ENCODE measurements at regions not wholly inside any gene's neighbourhood (a gene's known extent, or its start where the extent isn't known, plus 50 kb on each side); places are given as distances from the start of the nearest gene placed in this dataset.

- DNase-seq (no peak), ATAC-seq (no peak)
- Mint-ChIP-seq H3K36me3 (ENCODE audit: insufficient read depth) (no peaks in the 10 kb centered on the region), H3K9me3 (no peaks in the 10 kb centered on the region), H3K4me1 (ENCODE audit: low read depth) (no peaks in the 10 kb centered on the region), H3K4me3 (no peak overlapping the region), H3K27me3 (ENCODE audit: low read depth) (peaks cover 7% of the 10 kb centered on the region)
Measured at GRCh38 chr12:58139894-58140293, 198.5 kb downstream of the ATP23 start.

GRCh38 chr12:58140395-58140794, 199.0 kb downstream of the ATP23 start:
- H3K4me3 Mint-ChIP-seq: no peak overlapping the region
- ATAC-seq (no peak), DNase-seq (no peak)
- no peaks in the 10 kb centered on the region for H3K4me1 Mint-ChIP-seq (ENCODE audit: low read depth)
- peaks cover 9% of the 10 kb centered on the region for H3K27me3 Mint-ChIP-seq (ENCODE audit: low read depth)
- H3K9me3 Mint-ChIP-seq: no peaks in the 10 kb centered on the region
- H3K36me3 Mint-ChIP-seq (ENCODE audit: insufficient read depth): no peaks in the 10 kb centered on the region

GRCh38 chr12:58142991-58143390, 201.6 kb downstream of the ATP23 start:
- H3K36me3 Mint-ChIP-seq (ENCODE audit: insufficient read depth): no peaks in the 10 kb centered on the region
- no peaks in the 10 kb centered on the region for H3K4me1 Mint-ChIP-seq (ENCODE audit: low read depth)
- peaks cover 12% of the 10 kb centered on the region for H3K27me3 Mint-ChIP-seq (ENCODE audit: low read depth)
- DNase-seq: no peak
- no peak for ATAC-seq
- H3K4me3 Mint-ChIP-seq: no peak overlapping the region
- peaks cover 7% of the 10 kb centered on the region for H3K9me3 Mint-ChIP-seq

- peaks cover 11% of the 10 kb centered on the region for H3K27me3 Mint-ChIP-seq (ENCODE audit: low read depth)
- H3K4me3 Mint-ChIP-seq: no peak overlapping the region
- H3K9me3 Mint-ChIP-seq: peaks cover 7% of the 10 kb centered on the region
- DNase-seq (no peak), ATAC-seq (no peak)
- no peaks in the 10 kb centered on the region for H3K4me1 Mint-ChIP-seq (ENCODE audit: low read depth)
- no peaks in the 10 kb centered on the region for H3K36me3 Mint-ChIP-seq (ENCODE audit: insufficient read depth)
Measured at GRCh38 chr12:58143498-58143995, 202.2 kb downstream of the ATP23 start.

GRCh38 chr12:58148405-58148804, 207.0 kb downstream of the ATP23 start:
- no peaks in the 10 kb centered on the region for H3K36me3 Mint-ChIP-seq (ENCODE audit: insufficient read depth)
- H3K4me1 Mint-ChIP-seq (ENCODE audit: low read depth): no peaks in the 10 kb centered on the region
- H3K4me3 Mint-ChIP-seq: no peak overlapping the region
- H3K9me3 Mint-ChIP-seq: peaks cover 7% of the 10 kb centered on the region
- no peak for ATAC-seq
- no peak for DNase-seq
- peaks cover 12% of the 10 kb centered on the region for H3K27me3 Mint-ChIP-seq (ENCODE audit: low read depth)

GRCh38 chr12:58148976-58149375, 207.6 kb downstream of the ATP23 start:
- H3K4me3 Mint-ChIP-seq: no peak overlapping the region
- H3K36me3 Mint-ChIP-seq (ENCODE audit: insufficient read depth): no peaks in the 10 kb centered on the region
- DNase-seq (no peak), ATAC-seq (no peak)
- peaks cover 12% of the 10 kb centered on the region for H3K27me3 Mint-ChIP-seq (ENCODE audit: low read depth)
- H3K9me3 Mint-ChIP-seq: peaks cover 7% of the 10 kb centered on the region
- H3K4me1 Mint-ChIP-seq (ENCODE audit: low read depth): no peaks in the 10 kb centered on the region

GRCh38 chr12:58154359-58154758, 213.0 kb downstream of the ATP23 start:
- no peak for ATAC-seq
- no peaks in the 10 kb centered on the region for H3K9me3 Mint-ChIP-seq

GRCh38 chr12:58156697-58157096, 215.3 kb downstream of the ATP23 start:
- Mint-ChIP-seq H3K4me1 (ENCODE audit: low read depth) (no peaks in the 10 kb centered on the region), H3K36me3 (ENCODE audit: insufficient read depth) (no peaks in the 10 kb centered on the region), H3K27me3 (ENCODE audit: low read depth) (peaks cover 8% of the 10 kb centered on the region), H3K4me3 (no peak overlapping the region), H3K9me3 (no peaks in the 10 kb centered on the region)
- ATAC-seq (no peak), DNase-seq (no peak)

More at GRCh38 chr12:58154359-58154758, 213.0 kb downstream of the ATP23 start:
- peaks cover 3% of the 10 kb centered on the region for H3K27me3 Mint-ChIP-seq (ENCODE audit: low read depth)
- no peaks in the 10 kb centered on the region for H3K36me3 Mint-ChIP-seq (ENCODE audit: insufficient read depth)
- no peak for DNase-seq
- no peaks in the 10 kb centered on the region for H3K4me1 Mint-ChIP-seq (ENCODE audit: low read depth)
- H3K4me3 Mint-ChIP-seq: no peak overlapping the region

- ATAC-seq: no peak
- peaks cover 8% of the 10 kb centered on the region for H3K27me3 Mint-ChIP-seq (ENCODE audit: low read depth)
- DNase-seq: no peak
- no peak overlapping the region for H3K4me3 Mint-ChIP-seq
- no peaks in the 10 kb centered on the region for H3K36me3 Mint-ChIP-seq (ENCODE audit: insufficient read depth)
- no peaks in the 10 kb centered on the region for H3K9me3 Mint-ChIP-seq
- H3K4me1 Mint-ChIP-seq (ENCODE audit: low read depth): no peaks in the 10 kb centered on the region
Measured at GRCh38 chr12:58159941-58160340, 218.6 kb downstream of the ATP23 start.

- Mint-ChIP-seq H3K9me3 (no peaks in the 10 kb centered on the region), H3K36me3 (ENCODE audit: insufficient read depth) (no peaks in the 10 kb centered on the region), H3K27me3 (ENCODE audit: low read depth) (peaks cover 12% of the 10 kb centered on the region), H3K4me1 (ENCODE audit: low read depth) (no peaks in the 10 kb centered on the region), H3K4me3 (no peak overlapping the region)
- DNase-seq: no peak
- ATAC-seq: no peak
Measured at GRCh38 chr12:58161773-58162172, 220.4 kb downstream of the ATP23 start.

GRCh38 chr12:58163021-58163420, 221.7 kb downstream of the ATP23 start:
- Mint-ChIP-seq H3K4me3 (no peak overlapping the region), H3K36me3 (ENCODE audit: insufficient read depth) (no peaks in the 10 kb centered on the region), H3K27me3 (ENCODE audit: low read depth) (peaks cover 12% of the 10 kb centered on the region), H3K4me1 (ENCODE audit: low read depth) (no peaks in the 10 kb centered on the region), H3K9me3 (no peaks in the 10 kb centered on the region)
- no peak for ATAC-seq
- no peak for DNase-seq

GRCh38 chr12:58166643-58167042, 225.3 kb downstream of the ATP23 start:
- Mint-ChIP-seq H3K9me3 (no peaks in the 10 kb centered on the region), H3K4me3 (no peak overlapping the region), H3K36me3 (ENCODE audit: insufficient read depth) (no peaks in the 10 kb centered on the region), H3K27me3 (ENCODE audit: low read depth) (peaks cover 17% of the 10 kb centered on the region), H3K4me1 (ENCODE audit: low read depth) (no peaks in the 10 kb centered on the region)
- DNase-seq (no peak), ATAC-seq (no peak)

GRCh38 chr12:58167622-58168021, 226.3 kb downstream of the ATP23 start:
- H3K36me3 Mint-ChIP-seq (ENCODE audit: insufficient read depth): no peaks in the 10 kb centered on the region
- H3K4me3 Mint-ChIP-seq: no peak overlapping the region
- no peak for DNase-seq
- H3K9me3 Mint-ChIP-seq: no peaks in the 10 kb centered on the region
- H3K27me3 Mint-ChIP-seq (ENCODE audit: low read depth): peaks cover 21% of the 10 kb centered on the region
- H3K4me1 Mint-ChIP-seq (ENCODE audit: low read depth): no peaks in the 10 kb centered on the region
- no peak for ATAC-seq

GRCh38 chr12:58169826-58170225, 228.5 kb downstream of the ATP23 start:
- no peaks in the 10 kb centered on the region for H3K4me1 Mint-ChIP-seq (ENCODE audit: low read depth)
- H3K36me3 Mint-ChIP-seq (ENCODE audit: insufficient read depth): no peaks in the 10 kb centered on the region
- H3K27me3 Mint-ChIP-seq (ENCODE audit: low read depth): peaks cover 19% of the 10 kb centered on the region
- H3K4me3 Mint-ChIP-seq: no peak overlapping the region
- H3K9me3 Mint-ChIP-seq: no peaks in the 10 kb centered on the region
- ATAC-seq: no peak
- no peak for DNase-seq

- ATAC-seq (no peak), DNase-seq (no peak)
- Mint-ChIP-seq H3K4me3 (no peak overlapping the region), H3K36me3 (ENCODE audit: insufficient read depth) (no peaks in the 10 kb centered on the region), H3K4me1 (ENCODE audit: low read depth) (no peaks in the 10 kb centered on the region), H3K27me3 (ENCODE audit: low read depth) (peaks cover 23% of the 10 kb centered on the region), H3K9me3 (no peaks in the 10 kb centered on the region)
Measured at GRCh38 chr12:58171914-58172313, 230.5 kb downstream of the ATP23 start.

Data from activated T-cell treated with anti-CD3 and anti-CD28 coated beads, Interleukin-2, amount 50 U/mL, for 4 hours (primary cell).